ENCODE measurements at regions not wholly inside any gene's neighbourhood (a gene's known extent, or its start where the extent isn't known, plus 50 kb on each side); places are given as distances from the start of the nearest gene placed in this dataset.

DNA sequence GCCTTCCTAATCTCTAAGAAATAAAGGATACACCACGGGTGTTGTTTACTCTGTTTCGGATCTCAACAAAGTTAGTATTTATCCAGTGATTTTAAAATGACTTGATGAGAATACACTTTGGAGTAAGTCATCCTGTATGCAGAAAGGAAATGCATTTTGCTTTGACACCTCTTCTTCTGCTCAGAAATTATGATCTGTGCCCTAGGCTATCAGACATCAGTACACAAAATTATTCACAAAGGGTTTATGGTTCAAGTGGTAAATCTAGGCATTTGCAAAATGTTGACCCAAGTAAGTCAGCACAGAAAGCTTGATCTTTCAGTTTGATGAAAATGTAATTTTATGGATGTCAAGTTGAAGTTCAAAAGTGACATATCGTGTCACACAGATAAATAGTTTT lies 248.5 kb downstream of the ATP23 start:
- TF ChIP-seq, protein P1, sequence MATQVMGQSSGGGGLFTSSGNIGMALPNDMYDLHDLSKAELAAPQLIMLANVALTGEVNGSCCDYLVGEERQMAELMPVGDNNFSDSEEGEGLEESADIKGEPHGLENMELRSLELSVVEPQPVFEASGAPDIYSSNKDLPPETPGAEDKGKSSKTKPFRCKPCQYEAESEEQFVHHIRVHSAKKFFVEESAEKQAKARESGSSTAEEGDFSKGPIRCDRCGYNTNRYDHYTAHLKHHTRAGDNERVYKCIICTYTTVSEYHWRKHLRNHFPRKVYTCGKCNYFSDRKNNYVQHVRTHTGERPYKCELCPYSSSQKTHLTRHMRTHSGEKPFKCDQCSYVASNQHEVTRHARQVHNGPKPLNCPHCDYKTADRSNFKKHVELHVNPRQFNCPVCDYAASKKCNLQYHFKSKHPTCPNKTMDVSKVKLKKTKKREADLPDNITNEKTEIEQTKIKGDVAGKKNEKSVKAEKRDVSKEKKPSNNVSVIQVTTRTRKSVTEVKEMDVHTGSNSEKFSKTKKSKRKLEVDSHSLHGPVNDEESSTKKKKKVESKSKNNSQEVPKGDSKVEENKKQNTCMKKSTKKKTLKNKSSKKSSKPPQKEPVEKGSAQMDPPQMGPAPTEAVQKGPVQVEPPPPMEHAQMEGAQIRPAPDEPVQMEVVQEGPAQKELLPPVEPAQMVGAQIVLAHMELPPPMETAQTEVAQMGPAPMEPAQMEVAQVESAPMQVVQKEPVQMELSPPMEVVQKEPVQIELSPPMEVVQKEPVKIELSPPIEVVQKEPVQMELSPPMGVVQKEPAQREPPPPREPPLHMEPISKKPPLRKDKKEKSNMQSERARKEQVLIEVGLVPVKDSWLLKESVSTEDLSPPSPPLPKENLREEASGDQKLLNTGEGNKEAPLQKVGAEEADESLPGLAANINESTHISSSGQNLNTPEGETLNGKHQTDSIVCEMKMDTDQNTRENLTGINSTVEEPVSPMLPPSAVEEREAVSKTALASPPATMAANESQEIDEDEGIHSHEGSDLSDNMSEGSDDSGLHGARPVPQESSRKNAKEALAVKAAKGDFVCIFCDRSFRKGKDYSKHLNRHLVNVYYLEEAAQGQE (IDR thresholded peaks at IDR 0.05; ENCODE audit: insufficient read depth in 1 of 2, low read depth in 2 of 2, low read length in 1 of 2) = no peak
- TF ChIP-seq, protein P2, sequence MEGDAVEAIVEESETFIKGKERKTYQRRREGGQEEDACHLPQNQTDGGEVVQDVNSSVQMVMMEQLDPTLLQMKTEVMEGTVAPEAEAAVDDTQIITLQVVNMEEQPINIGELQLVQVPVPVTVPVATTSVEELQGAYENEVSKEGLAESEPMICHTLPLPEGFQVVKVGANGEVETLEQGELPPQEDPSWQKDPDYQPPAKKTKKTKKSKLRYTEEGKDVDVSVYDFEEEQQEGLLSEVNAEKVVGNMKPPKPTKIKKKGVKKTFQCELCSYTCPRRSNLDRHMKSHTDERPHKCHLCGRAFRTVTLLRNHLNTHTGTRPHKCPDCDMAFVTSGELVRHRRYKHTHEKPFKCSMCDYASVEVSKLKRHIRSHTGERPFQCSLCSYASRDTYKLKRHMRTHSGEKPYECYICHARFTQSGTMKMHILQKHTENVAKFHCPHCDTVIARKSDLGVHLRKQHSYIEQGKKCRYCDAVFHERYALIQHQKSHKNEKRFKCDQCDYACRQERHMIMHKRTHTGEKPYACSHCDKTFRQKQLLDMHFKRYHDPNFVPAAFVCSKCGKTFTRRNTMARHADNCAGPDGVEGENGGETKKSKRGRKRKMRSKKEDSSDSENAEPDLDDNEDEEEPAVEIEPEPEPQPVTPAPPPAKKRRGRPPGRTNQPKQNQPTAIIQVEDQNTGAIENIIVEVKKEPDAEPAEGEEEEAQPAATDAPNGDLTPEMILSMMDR (IDR thresholded peaks at IDR 0.05) = no peak
- no peak for TF ChIP-seq POLR2AphosphoS5 (IDR thresholded peaks at IDR 0.05; ENCODE audit: low read depth, low read length)
- TF ChIP-seq TCF7L2 (IDR thresholded peaks at IDR 0.05; ENCODE audit: low read depth, low read length) = no peak
- TF ChIP-seq SIN3A (IDR thresholded peaks at IDR 0.05; ENCODE audit: borderline replicate concordance, insufficient read depth, low read depth, low read length) = no peak

All from Panc1 (cell line).